ENCODE measurements at regions not wholly inside any gene's neighbourhood (a gene's known extent, or its start where the extent isn't known, plus 50 kb on each side); places are given as distances from the start of the nearest gene placed in this dataset.

DNA sequence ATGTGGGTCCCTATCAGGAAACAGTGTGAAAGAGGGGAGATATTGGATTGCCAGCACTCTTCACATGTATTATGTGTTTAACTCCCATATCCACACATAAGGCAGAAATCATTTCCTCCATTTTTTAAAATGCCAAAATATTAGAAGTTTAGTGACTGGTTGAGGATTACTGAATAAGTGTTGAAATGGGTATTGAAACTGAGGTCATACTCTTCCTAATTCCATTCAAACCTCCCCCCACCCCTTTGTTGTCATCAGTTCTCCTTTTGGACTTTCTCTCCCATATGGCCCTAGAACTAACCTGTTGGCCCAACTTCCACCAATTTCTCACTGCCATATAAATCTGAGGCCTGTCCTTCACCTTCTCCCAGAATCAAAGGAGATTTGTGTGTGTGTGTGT, 81.6 kb downstream of the EVX1 start:
- H2BK5ac ChIP-seq (ENCODE audit: low read depth, low read length): no peak overlapping the region
- ChIA-PET CTCF (ENCODE audit: partially characterized antibody) (interaction anchor here (0.7 to 1.1 kb wide), 2 partner anchors 8 to 1317 kb away, joined by 3 read pairs; no protein-coding TSS in a partner anchor), POLR2A (ENCODE audit: partially characterized antibody) (no interaction called here)
- no peak overlapping the region for H3K9ac ChIP-seq (replicated peaks in 1 of 4; ENCODE audit: extremely low read depth in 1 of 4, low read depth in 3 of 4, low read length in 3 of 4)
- no peak overlapping the region for H3K18ac ChIP-seq (ENCODE audit: extremely low read depth, low read length)
- no peaks in the 10 kb centered on the region for H3K4me1 ChIP-seq (replicated peaks in 1 of 4; ENCODE audit: control insufficient read depth in 3 of 4, insufficient read depth in 4 of 4, low read length in 3 of 4)
- H2BK120ac ChIP-seq (replicated peaks; ENCODE audit: low read depth, low read length): no peak overlapping the region
- no peak overlapping the region for H3K4me3 ChIP-seq (ENCODE audit: extremely low read depth in 1 of 4, insufficient read depth in 2 of 4, low read depth in 3 of 4, low read length in 4 of 4)
- no peak overlapping the region for H2BK20ac ChIP-seq (ENCODE audit: low read length)
- no peak overlapping the region for H2BK15ac ChIP-seq (ENCODE audit: low read length)
- no peaks in the 10 kb centered on the region for H4K20me1 ChIP-seq (replicated peaks in 1 of 2; ENCODE audit: control insufficient read depth in 1 of 2, insufficient read depth in 2 of 2, low read length in 2 of 2)
- H3K4me2 ChIP-seq (ENCODE audit: insufficient read depth in 1 of 2, low read depth in 2 of 2, low read length in 2 of 2): no peak overlapping the region
- H3K23me2 ChIP-seq (ENCODE audit: low read depth, low read length): no peaks in the 10 kb centered on the region
- H2AK5ac ChIP-seq (ENCODE audit: low read depth, low read length): no peak overlapping the region
- no peak overlapping the region for H3K27ac ChIP-seq (ENCODE audit: low read depth, low read length)
- H4K5ac ChIP-seq (ENCODE audit: insufficient read length, low read depth, low read length): no peak overlapping the region
- no peak overlapping the region for H2AFZ ChIP-seq (ENCODE audit: low read length)
- no peaks in the 10 kb centered on the region for H3K27me3 ChIP-seq (replicated peaks in 1 of 4; ENCODE audit: control insufficient read depth in 3 of 4, extremely low read depth in 1 of 4, insufficient read depth in 3 of 4, low read length in 3 of 4)
- no peak overlapping the region for H3K56ac ChIP-seq (replicated peaks; ENCODE audit: insufficient read length, low read depth, low read length)
- no peaks in the 10 kb centered on the region for H3K36me3 ChIP-seq (ENCODE audit: control insufficient read depth in 2 of 4, insufficient read depth in 4 of 4, low read length in 3 of 4)
- H4K91ac ChIP-seq (replicated peaks; ENCODE audit: insufficient read length, low read length): no peak overlapping the region
- no peaks in the 10 kb centered on the region; a peak in 1 of 4 replicates for H3K9me3 ChIP-seq (ENCODE audit: insufficient read depth in 2 of 2, low read depth in 1 of 2, low read length in 1 of 2)
- no peaks in the 10 kb centered on the region for H3K79me1 ChIP-seq (ENCODE audit: low read depth, low read length)
- H4K8ac ChIP-seq (ENCODE audit: extremely low read depth, insufficient read depth, low read length): no peak overlapping the region
- H2BK12ac ChIP-seq (ENCODE audit: low read depth, low read length): no peak overlapping the region
- FAIRE-seq (no peak), DNase-seq (ENCODE audit: low read depth in 1 of 2, low spot score in 2 of 2) (no peak)
- H3K14ac ChIP-seq (ENCODE audit: insufficient read length): no peak overlapping the region
- no peak overlapping the region for H3K23ac ChIP-seq (ENCODE audit: insufficient read length)
- no peak overlapping the region for H3K4ac ChIP-seq (replicated peaks; ENCODE audit: insufficient read length, low read depth, low read length)
- no peaks in the 10 kb centered on the region for H3K79me2 ChIP-seq (ENCODE audit: control insufficient read depth in 1 of 2, insufficient read depth in 2 of 2, low read length in 2 of 2)
- TF ChIP-seq, protein P1, sequence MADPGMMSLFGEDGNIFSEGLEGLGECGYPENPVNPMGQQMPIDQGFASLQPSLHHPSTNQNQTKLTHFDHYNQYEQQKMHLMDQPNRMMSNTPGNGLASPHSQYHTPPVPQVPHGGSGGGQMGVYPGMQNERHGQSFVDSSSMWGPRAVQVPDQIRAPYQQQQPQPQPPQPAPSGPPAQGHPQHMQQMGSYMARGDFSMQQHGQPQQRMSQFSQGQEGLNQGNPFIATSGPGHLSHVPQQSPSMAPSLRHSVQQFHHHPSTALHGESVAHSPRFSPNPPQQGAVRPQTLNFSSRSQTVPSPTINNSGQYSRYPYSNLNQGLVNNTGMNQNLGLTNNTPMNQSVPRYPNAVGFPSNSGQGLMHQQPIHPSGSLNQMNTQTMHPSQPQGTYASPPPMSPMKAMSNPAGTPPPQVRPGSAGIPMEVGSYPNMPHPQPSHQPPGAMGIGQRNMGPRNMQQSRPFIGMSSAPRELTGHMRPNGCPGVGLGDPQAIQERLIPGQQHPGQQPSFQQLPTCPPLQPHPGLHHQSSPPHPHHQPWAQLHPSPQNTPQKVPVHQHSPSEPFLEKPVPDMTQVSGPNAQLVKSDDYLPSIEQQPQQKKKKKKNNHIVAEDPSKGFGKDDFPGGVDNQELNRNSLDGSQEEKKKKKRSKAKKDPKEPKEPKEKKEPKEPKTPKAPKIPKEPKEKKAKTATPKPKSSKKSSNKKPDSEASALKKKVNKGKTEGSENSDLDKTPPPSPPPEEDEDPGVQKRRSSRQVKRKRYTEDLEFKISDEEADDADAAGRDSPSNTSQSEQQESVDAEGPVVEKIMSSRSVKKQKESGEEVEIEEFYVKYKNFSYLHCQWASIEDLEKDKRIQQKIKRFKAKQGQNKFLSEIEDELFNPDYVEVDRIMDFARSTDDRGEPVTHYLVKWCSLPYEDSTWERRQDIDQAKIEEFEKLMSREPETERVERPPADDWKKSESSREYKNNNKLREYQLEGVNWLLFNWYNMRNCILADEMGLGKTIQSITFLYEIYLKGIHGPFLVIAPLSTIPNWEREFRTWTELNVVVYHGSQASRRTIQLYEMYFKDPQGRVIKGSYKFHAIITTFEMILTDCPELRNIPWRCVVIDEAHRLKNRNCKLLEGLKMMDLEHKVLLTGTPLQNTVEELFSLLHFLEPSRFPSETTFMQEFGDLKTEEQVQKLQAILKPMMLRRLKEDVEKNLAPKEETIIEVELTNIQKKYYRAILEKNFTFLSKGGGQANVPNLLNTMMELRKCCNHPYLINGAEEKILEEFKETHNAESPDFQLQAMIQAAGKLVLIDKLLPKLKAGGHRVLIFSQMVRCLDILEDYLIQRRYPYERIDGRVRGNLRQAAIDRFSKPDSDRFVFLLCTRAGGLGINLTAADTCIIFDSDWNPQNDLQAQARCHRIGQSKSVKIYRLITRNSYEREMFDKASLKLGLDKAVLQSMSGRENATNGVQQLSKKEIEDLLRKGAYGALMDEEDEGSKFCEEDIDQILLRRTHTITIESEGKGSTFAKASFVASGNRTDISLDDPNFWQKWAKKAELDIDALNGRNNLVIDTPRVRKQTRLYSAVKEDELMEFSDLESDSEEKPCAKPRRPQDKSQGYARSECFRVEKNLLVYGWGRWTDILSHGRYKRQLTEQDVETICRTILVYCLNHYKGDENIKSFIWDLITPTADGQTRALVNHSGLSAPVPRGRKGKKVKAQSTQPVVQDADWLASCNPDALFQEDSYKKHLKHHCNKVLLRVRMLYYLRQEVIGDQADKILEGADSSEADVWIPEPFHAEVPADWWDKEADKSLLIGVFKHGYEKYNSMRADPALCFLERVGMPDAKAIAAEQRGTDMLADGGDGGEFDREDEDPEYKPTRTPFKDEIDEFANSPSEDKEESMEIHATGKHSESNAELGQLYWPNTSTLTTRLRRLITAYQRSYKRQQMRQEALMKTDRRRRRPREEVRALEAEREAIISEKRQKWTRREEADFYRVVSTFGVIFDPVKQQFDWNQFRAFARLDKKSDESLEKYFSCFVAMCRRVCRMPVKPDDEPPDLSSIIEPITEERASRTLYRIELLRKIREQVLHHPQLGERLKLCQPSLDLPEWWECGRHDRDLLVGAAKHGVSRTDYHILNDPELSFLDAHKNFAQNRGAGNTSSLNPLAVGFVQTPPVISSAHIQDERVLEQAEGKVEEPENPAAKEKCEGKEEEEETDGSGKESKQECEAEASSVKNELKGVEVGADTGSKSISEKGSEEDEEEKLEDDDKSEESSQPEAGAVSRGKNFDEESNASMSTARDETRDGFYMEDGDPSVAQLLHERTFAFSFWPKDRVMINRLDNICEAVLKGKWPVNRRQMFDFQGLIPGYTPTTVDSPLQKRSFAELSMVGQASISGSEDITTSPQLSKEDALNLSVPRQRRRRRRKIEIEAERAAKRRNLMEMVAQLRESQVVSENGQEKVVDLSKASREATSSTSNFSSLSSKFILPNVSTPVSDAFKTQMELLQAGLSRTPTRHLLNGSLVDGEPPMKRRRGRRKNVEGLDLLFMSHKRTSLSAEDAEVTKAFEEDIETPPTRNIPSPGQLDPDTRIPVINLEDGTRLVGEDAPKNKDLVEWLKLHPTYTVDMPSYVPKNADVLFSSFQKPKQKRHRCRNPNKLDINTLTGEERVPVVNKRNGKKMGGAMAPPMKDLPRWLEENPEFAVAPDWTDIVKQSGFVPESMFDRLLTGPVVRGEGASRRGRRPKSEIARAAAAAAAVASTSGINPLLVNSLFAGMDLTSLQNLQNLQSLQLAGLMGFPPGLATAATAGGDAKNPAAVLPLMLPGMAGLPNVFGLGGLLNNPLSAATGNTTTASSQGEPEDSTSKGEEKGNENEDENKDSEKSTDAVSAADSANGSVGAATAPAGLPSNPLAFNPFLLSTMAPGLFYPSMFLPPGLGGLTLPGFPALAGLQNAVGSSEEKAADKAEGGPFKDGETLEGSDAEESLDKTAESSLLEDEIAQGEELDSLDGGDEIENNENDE (IDR thresholded peaks at IDR 0.05; ENCODE audit: insufficient replicate concordance, low read length): no peak
- TF ChIP-seq CBX8 (IDR thresholded peaks at IDR 0.05; ENCODE audit: borderline replicate concordance, low read depth, low read length): no peak
